ENCODE measurements at regions not wholly inside any gene's neighbourhood (a gene's known extent, or its start where the extent isn't known, plus 50 kb on each side); places are given as distances from the start of the nearest gene placed in this dataset.

GRCh38 chr1:164064501-164064900 is 494.5 kb upstream of the PBX1 start:
- TF ChIP-seq, protein P1, sequence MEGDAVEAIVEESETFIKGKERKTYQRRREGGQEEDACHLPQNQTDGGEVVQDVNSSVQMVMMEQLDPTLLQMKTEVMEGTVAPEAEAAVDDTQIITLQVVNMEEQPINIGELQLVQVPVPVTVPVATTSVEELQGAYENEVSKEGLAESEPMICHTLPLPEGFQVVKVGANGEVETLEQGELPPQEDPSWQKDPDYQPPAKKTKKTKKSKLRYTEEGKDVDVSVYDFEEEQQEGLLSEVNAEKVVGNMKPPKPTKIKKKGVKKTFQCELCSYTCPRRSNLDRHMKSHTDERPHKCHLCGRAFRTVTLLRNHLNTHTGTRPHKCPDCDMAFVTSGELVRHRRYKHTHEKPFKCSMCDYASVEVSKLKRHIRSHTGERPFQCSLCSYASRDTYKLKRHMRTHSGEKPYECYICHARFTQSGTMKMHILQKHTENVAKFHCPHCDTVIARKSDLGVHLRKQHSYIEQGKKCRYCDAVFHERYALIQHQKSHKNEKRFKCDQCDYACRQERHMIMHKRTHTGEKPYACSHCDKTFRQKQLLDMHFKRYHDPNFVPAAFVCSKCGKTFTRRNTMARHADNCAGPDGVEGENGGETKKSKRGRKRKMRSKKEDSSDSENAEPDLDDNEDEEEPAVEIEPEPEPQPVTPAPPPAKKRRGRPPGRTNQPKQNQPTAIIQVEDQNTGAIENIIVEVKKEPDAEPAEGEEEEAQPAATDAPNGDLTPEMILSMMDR (IDR thresholded peaks at IDR 0.05 in 4 of 5, conservative IDR thresholded peaks at IDR 0.05 in 1 of 5), result no peak
- no peak for TF ChIP-seq POLR2A (IDR thresholded peaks at IDR 0.05)

All from gastrocnemius medialis (tissue), 4 donors.